ENCODE measurements at regions not wholly inside any gene's neighbourhood (a gene's known extent, or its start where the extent isn't known, plus 50 kb on each side); places are given as distances from the start of the nearest gene placed in this dataset.

DNA sequence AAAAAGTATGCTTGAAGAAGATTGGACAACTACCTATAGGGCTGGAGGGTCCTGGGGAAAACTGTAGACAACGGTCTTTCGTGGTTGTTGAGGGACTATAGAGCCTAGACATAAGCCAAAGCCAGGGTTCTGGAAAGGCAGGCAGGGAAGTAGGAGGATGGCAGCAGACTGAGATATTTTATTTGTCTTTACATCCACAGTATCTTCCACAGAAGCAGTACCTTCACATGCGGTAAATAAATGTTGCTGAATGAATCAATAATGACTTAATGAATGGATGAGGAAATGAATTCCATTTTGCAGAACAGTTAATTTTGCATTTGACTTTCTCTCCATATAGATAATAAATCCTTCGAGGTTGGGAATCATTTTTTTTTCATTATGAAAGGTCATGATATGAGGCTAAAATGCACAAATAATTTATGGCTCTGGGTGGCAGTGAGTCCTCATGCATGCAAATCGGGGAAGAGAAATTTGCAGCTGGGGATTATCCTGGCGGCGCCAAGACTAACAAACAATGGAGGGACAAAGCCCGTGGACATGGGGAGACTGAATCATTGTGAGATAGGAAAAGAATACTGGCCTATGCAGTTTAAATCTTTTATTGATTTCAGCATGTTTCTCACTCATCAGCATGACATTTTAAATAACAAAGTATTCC, 102.0 kb downstream of the ERCC5 start:
- no peak overlapping the region for H3K4me3 ChIP-seq
- no peaks in the 10 kb centered on the region for H3K36me3 ChIP-seq
- no peak for DNase-seq
- no peak overlapping the region for H3K27ac ChIP-seq
- H3K27me3 ChIP-seq = no peaks in the 10 kb centered on the region
- intact Hi-C loops (cut with DNase I; ENCODE audit: low total_unique reads) = no loop called here
- no peaks in the 10 kb centered on the region for H3K4me1 ChIP-seq
- no peaks in the 10 kb centered on the region for H3K9me3 ChIP-seq
- TF ChIP-seq, protein P1, sequence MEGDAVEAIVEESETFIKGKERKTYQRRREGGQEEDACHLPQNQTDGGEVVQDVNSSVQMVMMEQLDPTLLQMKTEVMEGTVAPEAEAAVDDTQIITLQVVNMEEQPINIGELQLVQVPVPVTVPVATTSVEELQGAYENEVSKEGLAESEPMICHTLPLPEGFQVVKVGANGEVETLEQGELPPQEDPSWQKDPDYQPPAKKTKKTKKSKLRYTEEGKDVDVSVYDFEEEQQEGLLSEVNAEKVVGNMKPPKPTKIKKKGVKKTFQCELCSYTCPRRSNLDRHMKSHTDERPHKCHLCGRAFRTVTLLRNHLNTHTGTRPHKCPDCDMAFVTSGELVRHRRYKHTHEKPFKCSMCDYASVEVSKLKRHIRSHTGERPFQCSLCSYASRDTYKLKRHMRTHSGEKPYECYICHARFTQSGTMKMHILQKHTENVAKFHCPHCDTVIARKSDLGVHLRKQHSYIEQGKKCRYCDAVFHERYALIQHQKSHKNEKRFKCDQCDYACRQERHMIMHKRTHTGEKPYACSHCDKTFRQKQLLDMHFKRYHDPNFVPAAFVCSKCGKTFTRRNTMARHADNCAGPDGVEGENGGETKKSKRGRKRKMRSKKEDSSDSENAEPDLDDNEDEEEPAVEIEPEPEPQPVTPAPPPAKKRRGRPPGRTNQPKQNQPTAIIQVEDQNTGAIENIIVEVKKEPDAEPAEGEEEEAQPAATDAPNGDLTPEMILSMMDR (IDR thresholded peaks at IDR 0.05) = no peak

DNA sequence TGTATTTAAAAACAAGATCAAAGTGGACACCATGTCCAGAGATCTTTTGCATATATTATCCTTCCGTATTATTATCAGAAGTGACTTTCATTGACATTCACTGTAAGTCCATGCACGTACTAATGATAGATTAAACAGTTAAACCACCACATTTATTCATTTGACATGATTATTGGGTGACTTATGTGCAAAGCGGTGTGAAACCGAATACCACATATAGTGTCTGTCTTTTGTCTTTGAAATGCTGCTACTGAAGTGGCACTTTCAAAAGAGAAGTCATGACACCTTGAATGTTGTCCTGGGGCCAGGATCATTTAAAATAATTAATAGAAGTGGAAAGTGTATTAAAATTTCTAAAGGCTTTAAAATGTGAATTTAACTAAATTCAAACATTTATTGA, 100.1 kb downstream of the ERCC5 start:
- Histone ChIP-seq H3K27me3 (no peaks in the 10 kb centered on the region), H3K4me3 (no peak overlapping the region), H3K4me1 (no peaks in the 10 kb centered on the region), H3K36me3 (no peaks in the 10 kb centered on the region), H3K9me3 (peaks cover 0 to 3% (median 3%) of the 10 kb centered on the region in 3 donors), H3K27ac (no peak overlapping the region)
- DNase-seq = no peak
- TF ChIP-seq, protein P1 (IDR thresholded peaks at IDR 0.05) = no peak
- intact Hi-C loops (cut with DNase I; ENCODE audit: low total_unique reads) = no loop called here

DNA sequence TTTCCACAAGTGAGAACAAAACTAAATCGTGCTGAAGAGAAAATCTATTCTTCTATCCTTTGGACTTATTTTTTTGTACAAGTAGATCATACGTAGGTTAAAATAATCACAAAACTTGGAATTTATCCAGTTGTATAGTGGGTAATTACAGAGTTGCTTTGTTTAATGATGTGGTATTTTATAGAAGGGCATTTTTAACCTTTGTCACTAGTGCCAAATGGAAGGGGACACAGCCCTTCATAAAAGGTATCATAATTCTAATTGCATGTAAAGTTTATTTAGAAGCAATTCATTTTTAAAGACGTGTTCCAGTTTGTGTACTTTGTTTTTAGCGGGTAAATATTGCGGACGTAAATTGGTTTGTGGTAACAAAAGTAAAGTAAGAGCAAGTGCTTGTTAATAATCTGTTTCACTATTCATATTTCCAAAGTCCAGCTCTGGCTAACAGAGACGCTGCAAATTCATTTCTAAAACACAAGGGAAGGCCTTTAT, 99.5 kb downstream of the ERCC5 start:
- TF ChIP-seq, protein P1 (IDR thresholded peaks at IDR 0.05) = no peak
- Histone ChIP-seq H3K9me3 (peaks cover 0 to 7% (median 3%) of the 10 kb centered on the region in 3 donors), H3K4me3 (no peak overlapping the region), H3K27me3 (no peaks in the 10 kb centered on the region), H3K36me3 (no peaks in the 10 kb centered on the region), H3K4me1 (no peaks in the 10 kb centered on the region), H3K27ac (no peak overlapping the region)
- no peak for DNase-seq
- intact Hi-C loops (cut with DNase I; ENCODE audit: low total_unique reads) = no loop called here

DNA sequence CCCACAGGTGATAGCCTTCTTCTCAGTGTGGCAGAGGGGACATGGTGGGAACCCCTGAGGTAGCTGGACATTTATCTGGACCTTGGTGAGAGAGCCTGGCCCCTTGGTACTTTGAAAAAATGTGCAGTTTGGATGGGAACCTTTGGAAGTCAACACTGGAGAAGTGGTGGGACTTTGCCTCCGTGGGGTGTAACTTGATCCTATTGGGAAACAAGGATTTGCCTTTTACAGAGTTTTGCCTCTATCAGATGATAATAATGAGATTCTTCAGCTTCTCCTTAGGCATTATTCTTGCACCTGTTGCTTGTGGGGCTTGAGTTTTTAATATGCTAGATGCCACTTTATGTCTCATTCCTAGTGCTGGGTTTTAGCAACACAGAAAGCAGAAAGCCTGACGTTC, 99.0 kb downstream of the ERCC5 start:
- Histone ChIP-seq H3K9me3 (peaks cover 0 to 7% (median 3%) of the 10 kb centered on the region in 3 donors), H3K36me3 (no peaks in the 10 kb centered on the region), H3K4me3 (no peak overlapping the region), H3K27ac (no peak overlapping the region), H3K27me3 (no peaks in the 10 kb centered on the region), H3K4me1 (no peaks in the 10 kb centered on the region)
- TF ChIP-seq, protein P1 (IDR thresholded peaks at IDR 0.05) = no peak
- intact Hi-C loops (cut with DNase I; ENCODE audit: low total_unique reads) = no loop called here
- no peak for DNase-seq

DNA sequence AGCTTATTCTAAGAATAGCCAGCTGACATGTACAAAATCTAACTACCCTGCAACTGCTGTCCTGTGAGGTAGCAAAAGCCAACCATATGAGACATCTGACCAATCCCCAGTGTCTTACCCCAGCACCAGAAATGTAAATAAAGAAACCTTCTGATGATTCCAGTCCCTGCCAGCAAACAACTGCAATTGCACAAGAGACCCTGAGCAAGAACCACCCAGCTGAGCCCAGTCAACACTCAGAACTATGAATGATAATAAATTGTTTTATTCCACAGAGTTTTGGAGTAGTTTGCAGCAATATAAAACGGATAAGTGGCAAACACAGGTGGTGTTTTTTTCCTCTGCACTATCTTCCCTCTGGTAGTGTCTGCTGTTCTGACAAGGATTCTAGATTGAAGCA, 94.9 kb downstream of the ERCC5 start:
- no peaks in the 10 kb centered on the region for H3K4me1 ChIP-seq
- no peak overlapping the region for H3K27ac ChIP-seq
- no peak overlapping the region for H3K4me3 ChIP-seq
- intact Hi-C loops (cut with DNase I; ENCODE audit: low total_unique reads) = no loop called here
- TF ChIP-seq, protein P1 (IDR thresholded peaks at IDR 0.05) = no peak
- H3K36me3 ChIP-seq = no peaks in the 10 kb centered on the region
- no peak for DNase-seq
- H3K27me3 ChIP-seq = no peaks in the 10 kb centered on the region
- H3K9me3 ChIP-seq = peaks cover 0 to 7% (median 3%) of the 10 kb centered on the region in 3 donors
